Stomach (tissue), 8 donors: ENCODE measurements at regions not wholly inside any gene's neighbourhood (a gene's known extent, or its start where the extent isn't known, plus 50 kb on each side); places are given as distances from the start of the nearest gene placed in this dataset.

ENCODE experiments used
- DNase-seq, 2 donors: peaks; one replicate each; pipeline versions ENCODE4 v3.0.0 to v3.0.0-alpha.2; 2013 to 2019
- H3K27ac ChIP-seq, 5 donors: fragments of 200-600 bp in 4 of 5; sonication (generic) in 4 of 5; one replicate each; pipeline ENCODE4 v1.5.1; 2013 to 2019; ENCODE audit warnings: mild to moderate bottlenecking in 1 of 5, moderate library complexity in 1 of 5
- H3K27me3 ChIP-seq, 3 donors: fragments of 200-600 bp; sonication (generic); one replicate each; pipeline ENCODE4 v1.5.1; 2017 to 2019; ENCODE audit warnings: mixed run types in 1 of 3
- H3K36me3 ChIP-seq, 4 donors: fragments of 200-600 bp; sonication (generic); 1 replicate in 3 of 4; 2 replicates in 1 of 4; pipeline ENCODE4 v1.5.1; 2016 to 2019
- H3K4me1 ChIP-seq, 4 donors: fragments of 200-600 bp; sonication (generic); one replicate each; pipeline ENCODE4 v1.5.1; 2016 to 2019
- H3K4me3 ChIP-seq, 4 donors: fragments of 200-600 bp; sonication (generic) in 3 of 4; one replicate each; pipeline ENCODE4 v1.5.1; 2016 to 2019; ENCODE audit warnings: mild to moderate bottlenecking in 1 of 4
- H3K9me3 ChIP-seq, 4 donors: fragments of 200-600 bp; sonication (generic); one replicate each; pipeline ENCODE4 v1.5.1; 2016 to 2019
- EP300 ChIP-seq: sonication (generic); formaldehyde crosslinking; IDR thresholded peaks from one replicate; pipeline ENCODE4 v1.6.1; 2017; ENCODE audit warnings: antibody characterized with exemption
- POLR2A ChIP-seq, 4 donors: fragments of 450-650 bp; IDR thresholded peaks; one replicate each; pipeline ENCODE4 v1.6.1; 2016; ENCODE audit warnings: antibody characterized with exemption in 4 of 4, control low read depth in 2 of 4, mild to moderate bottlenecking in 1 of 4, moderate library complexity in 1 of 4
- POLR2AphosphoS5 ChIP-seq, 3 donors: sonication (generic); formaldehyde crosslinking; IDR thresholded peaks; one replicate each; pipeline ENCODE4 v1.6.1; 2016; ENCODE audit warnings: antibody characterized with exemption in 3 of 3
- WGBS, 5 donors: extraction: QIAGEN DNeasy Blood & Tissue Kit in 3 of 5; methylation state at CpG; one replicate each; pipeline versions ENCODE4 v1.1.5 to v1.1.7; 2013 to 2018; 5-methylcytosine and 5-hydroxymethylcytosine counted together
- intact Hi-C: fragments of 100-400 bp; cut with DNase I; formaldehyde crosslinking; loops from one replicate; pipeline ENCODE4 v1.15.1; 2023; ENCODE audit warnings: low total_unique reads
- TF ChIP-seq, protein P1 (sequence below), 7 experiments: fragments of 450-650 bp in 4 of 7; fragments of 200-600 bp in 3 of 7; sonication (generic) in 3 of 7; IDR thresholded peaks; one replicate each; pipeline ENCODE4 v1.5.1; 2016 to 2019; ENCODE audit warnings: antibody characterized with exemption in 7 of 7, control low read depth in 2 of 7, mild to moderate bottlenecking in 1 of 7
- donor health status: healthy with polysubstance abuse.
- donor health status: Bipolar disorder and iron deficiency.
- donor health status: healthy.

DNA sequence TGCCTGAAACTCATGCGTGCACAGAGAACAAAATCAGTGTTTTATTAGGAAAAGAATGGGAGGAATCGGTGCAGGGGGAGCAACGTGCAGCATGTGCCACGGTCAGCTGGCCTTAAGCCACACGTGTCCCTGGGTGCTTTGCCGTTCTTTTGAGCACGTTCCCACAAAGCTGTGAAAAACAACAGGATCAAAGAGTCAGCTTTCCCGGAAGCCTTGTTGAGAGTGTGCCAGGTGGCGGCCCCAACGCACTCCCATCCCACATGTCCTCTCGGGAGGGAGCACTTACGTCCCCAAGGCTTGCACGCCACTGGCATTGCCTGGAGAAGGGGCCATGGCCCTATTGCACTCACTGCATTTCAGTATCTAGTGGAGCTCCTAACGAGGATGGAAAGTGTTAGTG, 511.2 kb downstream of the EIPR1 start:
- Histone ChIP-seq H3K36me3 (no peaks in the 10 kb centered on the region), H3K27me3 (peaks cover 0 to 23% (median 0%) of the 10 kb centered on the region in 3 donors), H3K9me3 (no peaks in the 10 kb centered on the region), H3K4me3 (no peak overlapping the region), H3K27ac (no peak overlapping the region), H3K4me1 (no peaks in the 10 kb centered on the region)
- DNase-seq = no peak
- no peak for TF ChIP-seq POLR2AphosphoS5 (IDR thresholded peaks at IDR 0.05)
- TF ChIP-seq, protein P1, sequence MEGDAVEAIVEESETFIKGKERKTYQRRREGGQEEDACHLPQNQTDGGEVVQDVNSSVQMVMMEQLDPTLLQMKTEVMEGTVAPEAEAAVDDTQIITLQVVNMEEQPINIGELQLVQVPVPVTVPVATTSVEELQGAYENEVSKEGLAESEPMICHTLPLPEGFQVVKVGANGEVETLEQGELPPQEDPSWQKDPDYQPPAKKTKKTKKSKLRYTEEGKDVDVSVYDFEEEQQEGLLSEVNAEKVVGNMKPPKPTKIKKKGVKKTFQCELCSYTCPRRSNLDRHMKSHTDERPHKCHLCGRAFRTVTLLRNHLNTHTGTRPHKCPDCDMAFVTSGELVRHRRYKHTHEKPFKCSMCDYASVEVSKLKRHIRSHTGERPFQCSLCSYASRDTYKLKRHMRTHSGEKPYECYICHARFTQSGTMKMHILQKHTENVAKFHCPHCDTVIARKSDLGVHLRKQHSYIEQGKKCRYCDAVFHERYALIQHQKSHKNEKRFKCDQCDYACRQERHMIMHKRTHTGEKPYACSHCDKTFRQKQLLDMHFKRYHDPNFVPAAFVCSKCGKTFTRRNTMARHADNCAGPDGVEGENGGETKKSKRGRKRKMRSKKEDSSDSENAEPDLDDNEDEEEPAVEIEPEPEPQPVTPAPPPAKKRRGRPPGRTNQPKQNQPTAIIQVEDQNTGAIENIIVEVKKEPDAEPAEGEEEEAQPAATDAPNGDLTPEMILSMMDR (IDR thresholded peaks at IDR 0.05) = no peak
- TF ChIP-seq EP300 = no peak
- TF ChIP-seq POLR2A (IDR thresholded peaks at IDR 0.05) = no peak
- intact Hi-C loops = no loop called here
- 70 to 81% (median 78%) methylated on average over 14 of the region's 14 CpGs for WGBS, 5 donors

DNA sequence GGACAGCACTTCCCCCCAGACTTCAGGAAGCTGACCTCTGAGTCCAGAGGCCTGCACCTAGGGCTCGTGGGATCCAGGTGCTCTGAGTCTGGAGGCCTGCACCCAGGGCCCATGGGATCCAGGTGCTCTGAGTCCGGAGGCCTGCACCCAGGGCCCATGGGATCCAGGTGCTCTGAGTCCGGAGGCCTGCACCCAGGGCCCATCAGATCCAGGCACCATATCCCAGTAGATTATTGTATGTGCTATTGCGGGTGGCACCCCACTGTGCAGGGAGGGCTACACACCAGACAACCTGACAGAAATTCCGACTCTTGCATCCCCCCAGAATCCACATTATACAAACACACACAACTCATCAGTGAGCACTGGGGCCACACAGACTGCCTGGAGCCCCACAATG, 515.2 kb downstream of the EIPR1 start:
- 75 to 90% (median 78%) methylated on average over 2 to 5 of the region's 5 CpGs for WGBS, 5 donors
- no peak for TF ChIP-seq POLR2AphosphoS5 (IDR thresholded peaks at IDR 0.05)
- no peak for TF ChIP-seq POLR2A (IDR thresholded peaks at IDR 0.05)
- no peak for TF ChIP-seq EP300
- TF ChIP-seq, protein P1 (IDR thresholded peaks at IDR 0.05) = no peak
- H3K4me1 ChIP-seq = no peaks in the 10 kb centered on the region
- H3K9me3 ChIP-seq = no peaks in the 10 kb centered on the region
- H3K4me3 ChIP-seq = no peak overlapping the region
- no peak for DNase-seq
- intact Hi-C loops = no loop called here
- no peaks in the 10 kb centered on the region for H3K36me3 ChIP-seq
- H3K27me3 ChIP-seq = peaks cover 0 to 15% (median 0%) of the 10 kb centered on the region in 3 donors
- H3K27ac ChIP-seq = no peak overlapping the region

DNA sequence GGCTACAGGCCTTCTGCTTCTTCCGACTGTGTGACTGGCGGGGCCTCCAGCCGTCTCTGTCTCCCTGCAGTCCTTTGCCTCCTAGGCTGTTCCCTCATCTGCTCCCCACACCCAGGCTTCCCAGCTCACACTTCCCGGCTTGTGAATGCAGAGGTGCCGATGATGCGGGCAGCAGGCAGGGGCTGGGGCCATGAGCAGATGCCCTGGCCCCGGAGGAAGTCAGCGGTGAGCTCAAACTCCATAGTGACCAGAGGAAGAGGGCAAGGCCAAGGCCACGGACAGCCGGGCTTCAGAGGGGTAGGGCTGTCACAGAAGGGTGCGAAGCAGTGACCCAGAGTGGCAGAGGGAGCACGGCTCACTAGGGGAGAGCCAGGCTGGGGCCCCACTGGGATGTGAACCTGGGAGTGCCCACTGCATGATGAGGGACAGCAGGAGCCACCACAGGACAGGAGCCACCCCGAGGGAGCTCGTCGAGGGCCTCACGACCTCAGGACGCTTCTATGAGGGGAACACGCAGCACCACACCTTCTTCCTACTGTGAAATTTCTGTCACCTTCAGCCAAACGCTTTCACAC, 515.9 kb downstream of the EIPR1 start:
- WGBS, 5 donors = 83 to 90% (median 84%) methylated on average over 16 to 19 of the region's 19 CpGs
- Histone ChIP-seq H3K9me3 (no peaks in the 10 kb centered on the region), H3K27me3 (peaks cover 0 to 10% (median 0%) of the 10 kb centered on the region in 3 donors), H3K27ac (no peak overlapping the region), H3K4me1 (no peaks in the 10 kb centered on the region), H3K4me3 (no peak overlapping the region), H3K36me3 (no peaks in the 10 kb centered on the region)
- DNase-seq = no peak
- TF ChIP-seq EP300 (no peak), POLR2AphosphoS5 (IDR thresholded peaks at IDR 0.05) (no peak), POLR2A (IDR thresholded peaks at IDR 0.05) (no peak)
- TF ChIP-seq, protein P1 (IDR thresholded peaks at IDR 0.05) = no peak
- intact Hi-C loops = no loop called here

DNA sequence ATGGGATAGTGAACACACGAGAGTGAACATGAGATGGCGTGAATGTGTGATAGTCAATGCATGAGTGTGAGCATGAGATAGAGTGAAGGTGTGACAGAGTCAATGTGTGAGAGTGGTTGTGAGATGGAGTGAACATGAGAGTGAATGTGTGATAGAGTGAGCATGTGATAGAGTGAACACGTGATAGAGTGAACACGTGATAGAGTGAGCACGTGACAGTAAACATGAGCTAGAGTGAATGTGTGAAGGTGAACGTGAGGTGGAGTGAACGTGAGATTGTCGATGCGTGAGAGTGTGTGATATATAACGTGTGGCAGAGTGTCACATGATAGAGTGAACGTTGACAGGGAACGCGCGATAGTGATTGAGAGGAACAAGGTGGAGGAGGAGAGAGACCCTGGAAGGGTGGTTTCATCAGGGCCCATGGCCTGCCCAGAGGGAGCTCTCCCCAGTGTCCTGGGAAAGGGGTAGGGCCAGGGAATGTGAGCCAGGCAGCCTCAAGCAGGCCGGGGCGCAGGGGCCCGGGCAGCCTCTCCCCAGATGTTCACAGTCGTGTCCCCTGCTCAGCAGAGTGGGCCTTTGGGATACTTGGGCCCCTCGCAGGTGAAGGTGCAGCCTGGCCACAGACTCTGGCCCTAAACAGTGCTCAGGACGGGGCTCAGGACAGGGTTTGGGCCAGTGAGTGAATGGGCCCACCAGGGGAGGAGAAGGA, 516.9 kb downstream of the EIPR1 start:
- Histone ChIP-seq H3K4me1 (no peaks in the 10 kb centered on the region), H3K9me3 (no peaks in the 10 kb centered on the region), H3K36me3 (no peaks in the 10 kb centered on the region), H3K4me3 (no peak overlapping the region), H3K27ac (no peak overlapping the region), H3K27me3 (peaks cover 0 to 1% (median 0%) of the 10 kb centered on the region in 3 donors)
- no peak for TF ChIP-seq POLR2AphosphoS5 (IDR thresholded peaks at IDR 0.05)
- TF ChIP-seq POLR2A (IDR thresholded peaks at IDR 0.05) = no peak
- TF ChIP-seq EP300 = no peak
- TF ChIP-seq, protein P1 (IDR thresholded peaks at IDR 0.05) = no peak
- DNase-seq = no peak
- 85 to 92% (median 91%) methylated on average over 20 of the region's 20 CpGs for WGBS, 5 donors
- intact Hi-C loops = no loop called here
